ENCODE measurements at regions not wholly inside any gene's neighbourhood (a gene's known extent, or its start where the extent isn't known, plus 50 kb on each side); places are given as distances from the start of the nearest gene placed in this dataset.

- TF ChIP-seq, protein P1, sequence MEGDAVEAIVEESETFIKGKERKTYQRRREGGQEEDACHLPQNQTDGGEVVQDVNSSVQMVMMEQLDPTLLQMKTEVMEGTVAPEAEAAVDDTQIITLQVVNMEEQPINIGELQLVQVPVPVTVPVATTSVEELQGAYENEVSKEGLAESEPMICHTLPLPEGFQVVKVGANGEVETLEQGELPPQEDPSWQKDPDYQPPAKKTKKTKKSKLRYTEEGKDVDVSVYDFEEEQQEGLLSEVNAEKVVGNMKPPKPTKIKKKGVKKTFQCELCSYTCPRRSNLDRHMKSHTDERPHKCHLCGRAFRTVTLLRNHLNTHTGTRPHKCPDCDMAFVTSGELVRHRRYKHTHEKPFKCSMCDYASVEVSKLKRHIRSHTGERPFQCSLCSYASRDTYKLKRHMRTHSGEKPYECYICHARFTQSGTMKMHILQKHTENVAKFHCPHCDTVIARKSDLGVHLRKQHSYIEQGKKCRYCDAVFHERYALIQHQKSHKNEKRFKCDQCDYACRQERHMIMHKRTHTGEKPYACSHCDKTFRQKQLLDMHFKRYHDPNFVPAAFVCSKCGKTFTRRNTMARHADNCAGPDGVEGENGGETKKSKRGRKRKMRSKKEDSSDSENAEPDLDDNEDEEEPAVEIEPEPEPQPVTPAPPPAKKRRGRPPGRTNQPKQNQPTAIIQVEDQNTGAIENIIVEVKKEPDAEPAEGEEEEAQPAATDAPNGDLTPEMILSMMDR (IDR thresholded peaks at IDR 0.05; ENCODE audit: insufficient read depth, low read length, poor library complexity, severe bottlenecking) = no peak
- no peak for TF ChIP-seq EZH2phosphoT487 (conservative IDR thresholded peaks at IDR 0.05; ENCODE audit: low read length)
Measured at GRCh38 chr3:124269619-124270018, 277.7 kb upstream of the ROPN1 start.

Measured in SU-DHL-6 (cell line).